Large intestine (tissue), 3 donors: ENCODE measurements at regions not wholly inside any gene's neighbourhood (a gene's known extent, or its start where the extent isn't known, plus 50 kb on each side); places are given as distances from the start of the nearest gene placed in this dataset.
"Not testable (repeated sequence)": the region's sequence is repeated elsewhere in the genome, so short reads cannot be mapped to it uniquely, and the experiment has no call there.

Experiments used
- DNase-seq, 2 donors: peaks; one replicate each; pipeline versions ENCODE4 v3.0.0 to v3.0.0-alpha.2; 2013
- H3K27ac ChIP-seq: one replicate; pipeline ENCODE4 v1.5.1; 2013; ENCODE audit warnings: low read length
- H3K27me3 ChIP-seq: 2 replicates; pipeline ENCODE4 v1.6.1; 2013; ENCODE audit warnings: low read length; ENCODE audit not compliant: control insufficient read depth, insufficient read depth
- H3K36me3 ChIP-seq: 2 replicates; pipeline ENCODE4 v1.6.1; 2013; ENCODE audit warnings: low read length; ENCODE audit not compliant: control insufficient read depth, insufficient read depth
- H3K4me1 ChIP-seq: one replicate; pipeline ENCODE4 v1.6.1; 2013; ENCODE audit warnings: low read length; ENCODE audit not compliant: control insufficient read depth, insufficient read depth
- H3K4me3 ChIP-seq: one replicate; pipeline ENCODE4 v1.5.1; 2013; ENCODE audit warnings: low read length
- H3K9me3 ChIP-seq: one replicate; pipeline ENCODE4 v1.6.1; 2013; ENCODE audit warnings: mild to moderate bottlenecking, low read depth, low read length, moderate library complexity; ENCODE audit not compliant: control insufficient read depth
- WGBS: methylation state at CpG from one replicate; pipeline ENCODE4 v1.1.5; 2013; ENCODE audit warnings: low lambda C conversion rate; ENCODE audit not compliant: insufficient coverage; 5-methylcytosine and 5-hydroxymethylcytosine counted together

DNA sequence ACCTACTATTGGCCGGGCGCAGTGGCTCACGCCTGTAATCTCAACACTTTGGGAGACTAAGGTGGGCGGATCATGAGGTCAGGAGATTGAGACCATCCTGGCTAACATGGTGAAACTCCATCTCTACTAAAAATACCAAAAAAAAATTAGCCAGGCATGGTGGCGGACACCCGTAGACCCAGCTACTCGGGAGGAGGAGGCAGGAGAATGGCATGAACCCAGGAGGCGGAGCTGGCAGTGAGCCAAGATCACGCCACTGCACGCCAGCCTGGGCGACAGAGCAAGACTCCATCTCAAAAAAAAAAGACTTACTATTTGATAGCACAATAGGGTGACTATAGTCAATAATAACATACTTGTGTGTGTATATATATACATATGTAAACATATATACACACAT lies 92.7 kb upstream of the EEPD1 start:
- H3K9me3 ChIP-seq, H3K27me3 ChIP-seq, H3K4me3 ChIP-seq, H3K27ac ChIP-seq, H3K4me1 ChIP-seq, DNase-seq, H3K36me3 ChIP-seq: not testable (repeated sequence)
- no CpG with 5 or more reads among the region's 11 CpGs for WGBS

DNA sequence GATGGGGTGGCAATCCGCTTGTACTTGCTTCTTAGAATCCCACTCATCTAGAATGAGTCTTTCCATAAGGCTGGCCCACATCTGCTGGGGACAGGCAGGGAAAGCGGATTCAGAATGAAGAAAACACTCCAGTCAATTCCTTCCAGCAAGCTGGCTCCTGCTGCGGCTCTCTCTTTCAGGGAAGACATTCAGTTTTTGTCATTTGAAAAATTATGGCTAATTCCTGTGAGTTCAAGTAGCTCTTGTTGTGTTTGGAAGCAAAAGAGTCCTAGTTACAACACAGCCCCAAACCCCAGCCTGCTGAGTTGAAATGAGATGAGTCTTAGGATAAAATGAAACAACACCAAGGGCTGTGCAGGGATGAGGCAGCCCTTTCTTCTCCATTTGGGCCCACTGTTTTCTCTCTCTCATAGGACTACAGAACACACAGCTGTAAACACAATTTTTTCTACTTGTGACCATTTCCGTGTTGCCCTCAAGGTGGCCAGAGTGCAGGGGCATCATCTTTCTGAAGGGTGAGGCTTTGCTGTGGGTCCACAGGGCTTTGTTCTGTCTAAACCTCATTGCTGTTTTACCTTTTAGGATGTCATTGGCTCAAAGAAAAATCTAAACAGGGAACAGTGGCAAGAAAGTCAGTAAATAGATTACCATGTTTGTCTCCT lies 90.8 kb upstream of the EEPD1 start:
- no peak overlapping the region for H3K27ac ChIP-seq
- no peaks in the 10 kb centered on the region for H3K9me3 ChIP-seq
- DNase-seq = no peak
- no peaks in the 10 kb centered on the region for H3K36me3 ChIP-seq
- no peaks in the 10 kb centered on the region for H3K4me1 ChIP-seq
- no peaks in the 10 kb centered on the region for H3K27me3 ChIP-seq
- 88% methylated on average over 1 of the region's 4 CpGs for WGBS
- no peak overlapping the region for H3K4me3 ChIP-seq

DNA sequence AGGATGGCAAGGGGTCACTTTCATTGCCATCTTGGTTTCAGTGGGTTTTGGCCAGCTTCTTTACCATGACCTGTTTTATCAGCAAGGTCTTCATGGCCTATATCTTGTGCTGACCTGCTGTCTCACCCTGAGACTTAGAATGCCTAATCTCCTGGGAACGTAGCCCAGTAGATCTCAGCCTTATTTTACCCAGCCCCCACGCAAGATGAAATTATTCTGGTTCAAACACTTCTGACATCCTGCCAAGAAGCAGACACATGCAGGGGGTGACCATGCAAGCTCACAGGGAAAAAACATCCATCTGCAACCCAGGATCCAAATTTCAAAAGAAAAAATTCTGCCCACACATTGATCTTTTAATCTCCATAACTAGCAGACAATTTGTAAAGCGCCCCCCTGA lies 88.4 kb upstream of the EEPD1 start:
- H3K9me3 ChIP-seq = no peaks in the 10 kb centered on the region
- H3K36me3 ChIP-seq = no peaks in the 10 kb centered on the region
- DNase-seq = no peak
- H3K27ac ChIP-seq = no peak overlapping the region
- WGBS = no CpG with 5 or more reads among the region's 3 CpGs
- no peak overlapping the region for H3K4me3 ChIP-seq
- no peaks in the 10 kb centered on the region for H3K4me1 ChIP-seq
- H3K27me3 ChIP-seq = no peaks in the 10 kb centered on the region

DNA sequence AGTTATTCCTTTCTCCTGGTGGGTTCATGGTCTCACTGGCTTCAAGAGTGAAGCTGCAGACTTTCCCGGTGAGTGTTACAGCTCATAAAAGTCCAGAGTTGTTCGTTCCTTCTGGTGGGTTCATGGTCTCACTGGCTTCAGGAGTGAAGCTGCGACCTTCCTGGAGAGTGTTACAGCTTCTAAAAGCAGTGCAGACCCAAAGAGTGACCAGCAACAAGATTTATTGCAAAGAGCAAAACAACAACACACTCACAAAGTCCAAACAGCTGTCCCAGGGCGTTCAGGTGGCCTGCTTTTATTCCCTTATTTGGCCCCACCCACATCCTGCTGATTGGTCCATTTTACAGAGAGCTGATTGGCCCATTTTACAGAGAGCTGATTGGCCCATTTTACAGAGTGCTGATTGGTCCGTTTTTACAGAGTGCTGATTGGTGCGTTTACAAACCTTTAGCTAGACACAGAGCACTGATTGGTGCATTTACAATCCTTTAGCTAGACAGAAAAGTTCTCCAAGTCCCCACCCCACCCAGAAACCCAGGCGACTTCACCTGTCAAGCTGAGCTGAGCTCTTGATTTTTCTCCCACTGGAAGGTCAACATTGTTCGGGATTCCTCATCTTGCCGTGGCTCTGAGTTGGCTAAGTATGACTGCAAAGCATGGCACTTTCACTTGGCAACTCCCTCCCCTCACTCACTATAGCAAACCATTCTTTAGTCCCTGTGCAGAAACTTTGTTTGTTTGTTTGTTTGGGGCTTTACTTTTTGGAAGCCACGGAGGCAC lies 87.3 kb upstream of the EEPD1 start:
- not testable (repeated sequence) for H3K36me3 ChIP-seq, H3K27ac ChIP-seq, H3K9me3 ChIP-seq, DNase-seq, H3K4me3 ChIP-seq, H3K27me3 ChIP-seq, H3K4me1 ChIP-seq
- no CpG with 5 or more reads among the region's 10 CpGs for WGBS

DNA sequence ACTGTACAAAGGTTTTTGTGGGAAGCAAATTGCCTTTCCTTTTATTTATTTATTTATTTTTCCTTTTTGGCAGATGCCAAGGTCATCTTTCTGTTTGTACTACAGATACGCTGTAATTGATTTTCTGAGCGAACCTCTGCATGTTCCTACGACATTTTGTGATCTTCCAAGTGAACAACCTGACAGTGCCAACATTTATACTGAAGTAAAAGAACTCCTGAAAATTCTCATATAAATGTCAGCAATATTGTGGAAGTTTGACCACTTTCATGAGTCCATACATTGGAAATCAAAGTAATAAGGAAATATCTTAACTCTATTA lies 86.8 kb upstream of the EEPD1 start:
- Histone ChIP-seq H3K27me3 (no peaks in the 10 kb centered on the region), H3K4me3 (no peak overlapping the region), H3K36me3 (no peaks in the 10 kb centered on the region), H3K27ac (no peak overlapping the region), H3K9me3 (no peaks in the 10 kb centered on the region), H3K4me1 (no peaks in the 10 kb centered on the region)
- 92% methylated on average over 2 of the region's 3 CpGs for WGBS
- no peak for DNase-seq

DNA sequence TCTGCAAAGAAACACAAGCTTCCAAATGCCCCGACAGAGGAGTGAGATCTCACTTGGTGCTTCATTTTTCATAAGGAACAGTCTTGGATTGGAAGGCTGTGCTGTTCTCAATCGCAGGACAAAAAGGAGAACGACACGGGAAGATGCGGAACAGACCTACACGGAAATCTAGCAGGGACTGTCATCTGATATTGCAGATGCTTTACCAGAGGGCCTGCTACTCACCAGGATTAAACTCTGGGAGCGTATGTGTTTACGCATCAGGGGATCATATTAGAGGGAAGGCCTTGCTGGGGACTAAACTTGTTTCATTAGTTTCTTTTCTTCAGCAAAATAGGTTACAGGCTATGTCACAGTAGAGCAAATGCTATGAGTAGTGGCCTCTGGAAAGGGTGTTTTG lies 82.8 kb upstream of the EEPD1 start:
- DNase-seq = no peak
- H3K27me3 ChIP-seq = no peaks in the 10 kb centered on the region
- H3K36me3 ChIP-seq = no peaks in the 10 kb centered on the region
- H3K27ac ChIP-seq = no peak overlapping the region
- H3K9me3 ChIP-seq = no peaks in the 10 kb centered on the region
- WGBS = no CpG with 5 or more reads among the region's 8 CpGs
- no peak overlapping the region for H3K4me3 ChIP-seq
- no peaks in the 10 kb centered on the region for H3K4me1 ChIP-seq

DNA sequence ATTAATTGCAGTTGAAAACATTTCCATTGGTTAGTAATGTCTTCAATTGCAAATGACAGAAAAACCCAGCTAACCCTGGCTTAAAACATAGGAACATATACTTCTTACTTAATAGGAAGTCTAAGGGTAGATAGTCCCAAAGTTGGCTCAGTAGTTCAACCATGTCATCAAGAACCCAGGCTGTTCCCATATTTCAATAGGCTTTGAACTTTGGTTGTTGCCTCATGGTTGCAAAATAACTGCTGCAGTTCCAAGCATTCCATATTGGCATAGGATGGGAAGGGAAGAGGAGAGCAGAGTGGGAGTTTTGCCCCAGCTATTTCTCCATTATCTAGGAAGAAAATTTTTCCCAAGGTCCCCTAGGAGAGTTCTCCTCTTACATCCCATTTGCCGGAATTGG lies 81.4 kb upstream of the EEPD1 start:
- no peaks in the 10 kb centered on the region for H3K36me3 ChIP-seq
- no peak for DNase-seq
- H3K4me1 ChIP-seq = no peaks in the 10 kb centered on the region
- no peak overlapping the region for H3K4me3 ChIP-seq
- no peaks in the 10 kb centered on the region for H3K27me3 ChIP-seq
- no peaks in the 10 kb centered on the region for H3K9me3 ChIP-seq
- no peak overlapping the region for H3K27ac ChIP-seq
- no CpG with 5 or more reads among the region's 1 CpG for WGBS

DNA sequence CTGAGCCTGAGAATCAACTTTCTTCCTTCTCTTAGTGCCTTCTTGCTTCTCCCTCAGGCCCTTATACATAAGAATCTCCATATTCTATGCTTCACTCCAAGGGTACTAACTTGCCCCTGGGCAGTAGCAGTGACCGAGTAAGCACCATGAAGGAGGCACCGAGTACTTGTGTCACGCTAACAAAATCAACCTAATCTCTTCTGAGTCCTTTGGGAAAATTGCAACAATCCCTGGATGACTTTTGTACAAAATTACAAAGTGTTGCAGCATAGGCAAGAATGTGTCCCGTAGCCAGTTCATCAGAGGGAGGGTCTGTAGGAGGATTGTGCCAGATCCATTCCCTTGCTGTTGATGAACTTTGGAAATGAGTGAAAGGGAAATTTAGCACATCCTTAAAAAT lies 80.4 kb upstream of the EEPD1 start:
- Histone ChIP-seq H3K9me3 (no peaks in the 10 kb centered on the region), H3K4me3 (no peak overlapping the region), H3K36me3 (no peaks in the 10 kb centered on the region), H3K27ac (no peak overlapping the region), H3K27me3 (no peaks in the 10 kb centered on the region), H3K4me1 (no peaks in the 10 kb centered on the region)
- 93% methylated on average over 2 of the region's 4 CpGs for WGBS
- no peak for DNase-seq

DNA sequence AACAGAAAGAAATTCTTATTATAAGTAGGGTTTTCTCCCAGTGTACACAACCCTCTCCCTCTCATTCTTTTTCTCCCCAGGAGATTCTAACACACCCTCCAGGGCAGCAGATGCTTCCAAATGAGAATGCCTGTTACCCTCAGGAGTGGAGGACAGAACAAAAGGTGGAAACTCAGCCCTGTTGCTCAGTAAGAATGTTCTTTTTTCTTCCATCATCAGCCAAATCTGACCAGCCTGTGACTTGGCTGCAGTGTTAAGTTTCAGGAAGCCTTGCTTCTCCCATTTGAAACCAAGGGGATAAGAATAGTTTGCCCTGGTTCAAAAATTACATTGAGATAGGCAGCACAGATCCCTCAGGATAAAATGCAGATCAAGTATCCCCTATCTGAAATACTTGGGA lies 77.5 kb upstream of the EEPD1 start:
- H3K27me3 ChIP-seq = no peaks in the 10 kb centered on the region
- no peak overlapping the region for H3K4me3 ChIP-seq
- H3K4me1 ChIP-seq = peaks cover 13% of the 10 kb centered on the region

DNA sequence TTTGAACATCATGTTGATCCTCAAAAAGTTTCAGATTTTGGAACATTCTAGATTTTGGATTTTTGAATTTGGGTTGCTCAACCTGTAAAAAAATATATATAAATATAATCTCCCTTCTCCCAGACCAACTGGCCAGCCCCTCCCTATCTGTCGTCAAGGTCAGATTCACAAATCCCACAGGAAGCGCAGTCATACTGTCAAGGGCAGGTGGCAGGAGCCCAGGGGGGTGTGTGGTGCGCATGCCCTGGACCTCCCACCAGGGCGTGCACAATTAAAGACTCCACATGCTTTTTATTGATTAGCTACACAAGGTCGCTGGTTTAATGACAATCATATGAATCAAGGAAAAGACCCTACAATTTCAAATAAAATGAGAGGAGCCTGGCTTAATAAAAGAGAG lies 77.0 kb upstream of the EEPD1 start:
- H3K27me3 ChIP-seq = no peaks in the 10 kb centered on the region
- H3K9me3 ChIP-seq = no peaks in the 10 kb centered on the region
- peaks cover 13% of the 10 kb centered on the region for H3K4me1 ChIP-seq
- H3K27ac ChIP-seq = no peak overlapping the region
- no peak overlapping the region for H3K4me3 ChIP-seq
- no CpG with 5 or more reads among the region's 5 CpGs for WGBS
- H3K36me3 ChIP-seq = no peaks in the 10 kb centered on the region
- DNase-seq = no peak

More for the DNA sequence above, 77.5 kb upstream of the EEPD1 start:
- Histone ChIP-seq H3K9me3 (no peaks in the 10 kb centered on the region), H3K36me3 (no peaks in the 10 kb centered on the region), H3K27ac (no peak overlapping the region)
- no peak for DNase-seq

DNA sequence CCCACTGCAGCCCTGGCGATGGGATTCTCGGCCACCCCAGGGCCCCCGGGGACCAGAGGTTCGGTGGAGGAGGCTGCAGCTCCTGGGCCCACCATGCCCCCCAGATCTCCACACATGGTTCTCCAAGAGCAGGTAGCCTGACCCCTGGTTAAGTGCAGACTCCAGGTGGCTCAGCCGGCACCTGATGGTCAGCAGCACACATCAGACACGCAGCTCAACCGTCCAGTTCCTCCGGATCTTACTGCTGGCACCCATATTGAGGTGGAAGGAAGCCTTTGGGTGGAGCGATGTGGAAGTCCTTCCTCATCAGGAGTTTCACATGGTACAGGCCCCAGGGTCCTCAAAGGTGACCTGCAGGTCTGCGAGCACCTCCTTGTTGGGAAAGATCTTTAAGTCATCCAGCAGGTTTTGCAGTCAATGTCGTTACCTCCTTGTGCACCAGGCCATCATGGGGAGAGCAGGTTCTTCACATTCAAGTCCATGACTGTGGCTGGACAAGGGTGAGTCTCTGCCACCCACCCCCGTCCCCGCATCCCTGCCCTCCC lies 74.2 kb upstream of the EEPD1 start:
- Histone ChIP-seq H3K4me1 (peaks cover 13% of the 10 kb centered on the region), H3K36me3 (no peaks in the 10 kb centered on the region), H3K9me3 (no peaks in the 10 kb centered on the region), H3K4me3 (no peak overlapping the region), H3K27ac (no peak overlapping the region), H3K27me3 (no peaks in the 10 kb centered on the region)
- WGBS = no CpG with 5 or more reads among the region's 13 CpGs
- DNase-seq = peak in 1 of 2 donors; percentile 32
